NCI-H1048 (cell line): ENCODE measurements at regions not wholly inside any gene's neighbourhood (a gene's known extent, or its start where the extent isn't known, plus 50 kb on each side); places are given as distances from the start of the nearest gene placed in this dataset.

Experiments used
- DNase-seq: peaks from one replicate; lab custom pipeline; 2025; lab: John Stamatoyannopoulos, UW

GRCh38 chr7:12080006-12080405 lies 131.1 kb upstream of the TMEM106B start:
- no peak for DNase-seq

DNA sequence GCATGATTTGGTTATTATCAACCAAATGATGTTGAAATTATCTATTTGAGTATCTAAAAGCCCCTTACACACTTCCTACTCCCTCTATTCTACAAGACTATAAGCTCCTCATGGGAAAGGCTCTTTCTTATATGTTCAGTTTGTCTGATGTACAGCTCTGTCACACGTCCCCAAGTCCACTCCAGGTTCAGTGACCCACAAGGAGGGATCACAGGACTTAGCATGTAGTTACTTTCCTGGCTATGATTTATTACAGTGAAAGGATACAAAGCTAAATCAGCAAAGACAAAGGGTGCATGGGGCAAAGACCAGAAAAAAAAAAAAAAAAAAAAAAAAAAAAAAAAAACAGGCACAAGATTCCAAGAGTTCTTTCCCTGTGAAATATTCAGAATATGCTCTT lies 125.6 kb upstream of the TMEM106B start:
- DNase-seq = no peak

- no peak for DNase-seq
Measured at GRCh38 chr7:12089951-12090756, 120.9 kb upstream of the TMEM106B start.

DNA sequence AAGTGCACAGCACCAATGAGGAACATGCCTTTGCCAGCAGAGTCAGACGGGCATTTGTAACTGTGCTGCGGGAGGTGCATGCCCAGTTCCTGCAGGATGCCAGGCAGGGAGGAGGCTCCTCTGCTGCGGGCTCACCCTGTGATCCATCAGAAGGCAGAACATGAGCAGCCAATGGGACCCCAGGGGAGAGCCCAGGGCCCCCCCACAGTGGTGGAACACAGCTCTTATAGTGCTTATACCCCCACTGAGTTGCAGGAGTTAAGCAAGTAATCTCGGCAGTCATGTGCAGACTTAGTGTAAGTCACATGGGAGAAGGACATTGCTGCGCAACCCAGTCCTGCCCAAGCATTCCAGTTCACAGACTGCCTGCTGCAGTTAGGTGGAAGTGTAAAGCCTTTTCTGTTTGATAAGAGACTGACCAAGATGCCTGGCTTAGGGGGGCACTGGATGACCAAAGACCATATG lies 120.3 kb upstream of the TMEM106B start:
- DNase-seq = no peak

DNA sequence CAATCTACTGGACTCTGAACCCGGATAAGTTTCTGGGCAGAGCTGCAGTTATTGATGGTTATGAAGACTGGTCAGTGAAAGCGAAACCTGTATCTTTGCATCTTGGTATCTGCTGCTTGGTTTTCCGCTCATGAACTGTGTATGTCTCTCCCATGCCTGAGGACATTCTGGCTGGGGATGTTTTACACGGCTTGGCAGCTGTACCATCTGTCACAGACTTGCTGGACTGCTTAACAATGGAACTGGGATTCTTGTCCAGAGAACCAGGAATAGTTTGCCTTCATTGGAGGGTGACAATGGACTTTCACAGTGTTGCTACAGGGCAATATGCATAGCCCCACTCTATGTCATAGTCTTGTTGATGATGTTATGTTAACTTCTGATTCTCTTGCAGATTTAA lies 119.9 kb upstream of the TMEM106B start:
- DNase-seq = no peak

DNA sequence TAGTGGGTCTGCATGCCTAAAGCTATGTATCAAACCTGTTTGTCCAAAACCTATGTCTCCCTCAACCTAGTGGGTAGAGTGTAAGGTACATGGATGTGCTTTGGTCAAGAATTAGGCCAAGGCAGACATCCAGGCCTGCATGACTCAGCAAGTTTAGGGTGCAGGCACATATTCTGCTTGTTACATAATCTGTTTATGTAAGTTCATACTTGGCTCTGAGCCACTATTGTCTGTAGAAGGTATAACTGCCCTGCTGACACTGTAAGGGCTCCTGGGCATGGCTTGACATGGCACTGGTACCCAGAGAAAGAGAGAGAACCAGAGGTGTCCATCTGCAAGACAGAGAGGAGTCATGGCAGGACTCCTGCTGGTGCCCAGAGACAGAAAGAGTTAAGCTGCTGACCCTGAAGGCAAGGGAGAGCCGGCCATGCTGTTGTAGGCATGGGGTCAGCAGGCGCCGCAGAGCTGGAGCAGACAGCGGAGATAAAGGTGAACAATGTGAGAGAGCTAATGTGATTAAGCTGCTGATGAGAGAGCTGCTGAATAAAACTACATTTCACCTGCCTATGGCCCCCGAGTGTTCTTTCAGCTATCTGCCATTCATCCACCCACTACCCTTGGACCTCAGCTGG lies 118.5 kb upstream of the TMEM106B start:
- no peak for DNase-seq

- DNase-seq = no peak
Measured at GRCh38 chr7:12093365-12093764, 117.7 kb upstream of the TMEM106B start.

DNA sequence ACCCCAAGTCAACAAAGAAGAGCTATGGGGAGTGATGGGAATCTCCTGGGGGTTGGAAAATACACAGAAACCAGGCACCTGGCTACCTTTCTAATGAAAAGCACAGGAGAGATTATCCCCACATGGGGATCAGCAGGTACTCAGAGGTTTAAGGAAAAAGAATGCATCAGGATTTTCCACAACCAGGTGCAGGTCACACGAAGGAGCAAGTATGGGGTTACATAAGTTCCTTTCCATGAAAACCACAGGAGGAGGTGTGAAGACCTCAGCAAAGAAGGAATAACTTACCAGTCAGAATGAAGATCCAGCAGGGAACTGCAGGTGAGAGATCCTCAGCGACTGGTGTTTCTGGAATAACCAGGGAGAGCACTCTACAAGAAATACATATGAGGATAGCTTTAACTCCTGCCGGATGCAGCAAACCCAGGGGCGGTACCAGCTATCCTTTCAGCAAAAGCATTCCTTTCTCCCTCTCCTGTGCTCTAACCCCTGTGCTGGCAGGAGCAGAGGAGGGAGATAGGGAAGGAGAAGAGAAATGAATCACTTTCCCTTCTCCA lies 116.7 kb upstream of the TMEM106B start:
- no peak for DNase-seq

- no peak for DNase-seq
Measured at GRCh38 chr7:12102126-12102525, 109.0 kb upstream of the TMEM106B start.

DNA sequence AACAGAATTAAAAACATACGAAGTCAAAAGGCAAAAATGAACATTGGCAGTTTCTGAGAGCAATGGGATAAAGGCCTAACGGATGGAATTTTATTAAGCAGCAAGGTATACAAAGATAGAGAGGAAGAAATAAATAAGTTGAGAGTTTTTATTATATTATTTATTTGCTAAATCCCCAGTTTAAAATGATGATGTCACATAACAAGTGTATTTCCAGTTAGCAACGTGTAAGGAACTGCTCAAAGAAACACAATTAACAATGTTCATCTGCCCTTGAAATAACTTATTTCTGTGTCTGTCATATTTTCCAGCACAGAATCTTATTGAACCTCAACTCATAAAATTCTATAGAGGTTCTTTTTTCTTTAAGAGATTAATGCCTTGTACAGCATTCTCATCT lies 108.6 kb upstream of the TMEM106B start:
- DNase-seq = no peak

DNA sequence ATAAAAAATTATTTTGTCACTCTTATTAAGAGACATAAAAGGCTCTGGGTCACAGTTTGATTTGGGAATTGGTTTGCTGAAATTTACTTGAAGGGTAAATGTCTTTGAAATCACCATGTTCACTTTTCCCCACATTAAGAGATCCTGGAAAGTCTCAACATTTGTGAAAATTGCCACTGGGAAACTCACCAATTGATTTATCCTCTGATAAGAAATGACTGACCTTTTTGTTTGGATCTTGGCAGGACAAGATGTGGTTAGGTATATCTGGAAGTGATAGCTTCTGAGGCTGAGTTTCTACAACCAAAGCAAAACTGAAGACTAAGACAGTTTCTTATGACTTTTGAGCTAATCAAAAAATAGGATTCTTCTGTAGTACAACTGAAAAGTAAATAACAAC lies 107.1 kb upstream of the TMEM106B start:
- DNase-seq = no peak

GRCh38 chr7:12107381-12107780 lies 103.7 kb upstream of the TMEM106B start:
- no peak for DNase-seq

GRCh38 chr7:12107841-12108254 lies 103.2 kb upstream of the TMEM106B start:
- DNase-seq = no peak

DNA sequence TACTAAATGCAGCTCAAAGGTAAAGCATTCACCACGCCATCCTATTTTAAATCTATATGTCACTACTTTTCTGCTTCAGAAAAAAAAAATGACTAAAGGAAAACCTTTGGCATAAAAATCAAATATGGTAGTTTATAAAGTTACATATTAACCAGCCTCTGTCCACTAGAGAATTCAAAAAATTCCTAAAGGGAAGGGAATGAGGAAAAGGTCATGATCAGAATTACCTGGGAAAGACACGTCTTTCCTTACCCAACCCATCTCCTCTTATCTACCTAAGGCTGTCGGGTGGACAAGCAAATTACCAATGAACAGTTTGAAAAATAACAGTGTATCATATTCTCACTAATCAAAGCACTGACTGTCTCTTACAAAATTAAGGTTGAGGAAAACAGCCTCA lies 100.7 kb upstream of the TMEM106B start:
- no peak for DNase-seq

DNA sequence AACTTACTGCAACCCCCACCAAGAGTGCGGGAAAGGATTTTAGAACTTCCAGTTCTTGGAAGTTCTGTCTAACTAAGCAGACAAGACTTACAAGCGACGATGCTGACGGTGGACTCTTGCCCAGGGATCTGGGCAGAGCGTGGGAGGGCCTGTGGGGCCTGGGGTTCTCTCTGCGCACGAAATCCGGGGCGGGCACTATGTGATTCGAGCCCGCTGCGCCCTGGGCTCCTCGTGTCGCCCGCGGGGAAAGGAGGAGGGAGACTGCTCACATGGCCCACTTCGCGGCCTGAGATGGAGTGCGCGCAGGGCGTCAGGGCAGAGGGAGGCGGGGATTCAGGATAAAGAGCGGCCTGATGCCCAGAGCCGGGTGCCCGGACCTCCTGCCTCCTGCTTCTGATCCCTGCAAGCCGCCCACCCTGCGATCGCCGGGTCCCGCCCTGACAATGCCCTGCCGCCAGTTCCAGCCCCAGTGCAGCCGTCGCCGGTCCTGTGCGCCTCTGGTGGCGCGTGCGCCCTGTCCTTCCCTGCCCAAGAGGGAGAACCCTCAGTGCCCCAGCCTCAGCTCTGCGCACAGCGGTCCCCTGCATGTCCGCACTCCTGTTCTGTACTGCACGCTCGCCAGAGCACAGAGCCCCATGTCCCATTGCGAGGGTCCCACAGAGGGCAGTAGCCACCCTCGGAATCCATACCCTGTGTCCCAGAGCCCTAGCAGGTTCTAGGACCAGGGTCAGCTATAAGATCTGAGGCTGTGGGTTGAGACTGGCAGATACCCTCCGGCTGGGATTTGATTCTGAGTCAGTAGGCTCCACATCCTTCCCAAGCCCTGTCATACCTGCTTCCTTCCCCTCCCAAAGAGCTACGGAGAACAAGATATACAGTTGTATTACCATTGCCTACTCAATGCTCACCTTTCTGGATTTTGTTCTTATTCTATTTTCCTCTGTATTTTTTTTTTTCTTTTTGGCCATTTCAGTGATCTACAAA lies 99.4 kb upstream of the TMEM106B start:
- no peak for DNase-seq

- DNase-seq = no peak
Measured at GRCh38 chr7:12117170-12117569, 93.9 kb upstream of the TMEM106B start.

DNA sequence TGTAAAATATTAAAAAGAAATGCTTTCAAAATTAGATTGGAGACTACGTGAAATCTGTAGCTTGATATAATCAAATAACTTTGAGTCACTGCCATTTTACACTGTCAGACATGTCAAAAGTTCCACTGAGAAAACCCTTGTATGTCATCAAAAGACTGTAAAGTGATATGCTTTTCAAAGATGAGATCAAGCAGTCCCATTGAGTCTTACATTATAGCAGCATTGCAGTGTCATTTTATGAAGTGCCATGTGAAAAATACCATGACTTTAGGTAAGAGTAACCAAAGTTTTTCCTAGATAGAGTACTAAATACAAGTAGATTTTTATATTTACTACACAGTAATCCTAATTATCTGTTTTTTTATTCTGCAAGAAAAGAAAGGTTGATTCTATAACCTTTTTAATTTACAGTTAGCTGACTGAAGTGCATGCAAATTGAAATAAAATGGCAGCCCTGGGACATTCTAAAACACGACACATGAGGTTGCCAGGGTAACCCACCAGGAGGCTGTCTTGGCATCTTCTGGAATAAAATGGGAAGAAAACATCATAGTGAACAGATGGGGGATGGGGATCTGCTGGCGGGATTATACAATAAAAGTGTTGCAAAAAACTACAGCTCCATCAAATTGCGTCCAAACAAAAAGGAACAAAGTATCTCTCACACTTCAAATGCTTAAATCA lies 91.3 kb upstream of the TMEM106B start:
- no peak for DNase-seq

GRCh38 chr7:12120632-12121031 lies 90.5 kb upstream of the TMEM106B start:
- DNase-seq = no peak

DNA sequence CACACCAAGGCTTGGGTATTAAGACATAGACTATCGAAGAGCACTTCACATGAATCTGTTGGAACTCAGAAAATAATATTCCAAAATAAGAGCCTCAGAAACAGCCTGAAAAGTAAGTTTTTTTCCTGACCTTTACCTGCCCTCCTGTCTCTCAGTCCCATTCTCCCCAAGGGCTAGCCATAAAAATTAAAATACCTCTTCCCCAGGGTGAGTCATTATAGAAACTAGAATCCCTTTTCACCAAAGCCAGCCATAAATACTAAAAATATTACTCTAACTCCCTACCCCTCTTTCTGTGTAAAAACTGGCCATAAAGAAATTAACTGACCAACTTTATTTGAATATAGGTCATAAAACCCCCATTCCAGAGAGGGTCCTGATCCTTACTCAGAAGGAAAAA lies 87.9 kb upstream of the TMEM106B start:
- no peak for DNase-seq

- DNase-seq = no peak
Measured at GRCh38 chr7:12124028-12124427, 87.1 kb upstream of the TMEM106B start.

DNA sequence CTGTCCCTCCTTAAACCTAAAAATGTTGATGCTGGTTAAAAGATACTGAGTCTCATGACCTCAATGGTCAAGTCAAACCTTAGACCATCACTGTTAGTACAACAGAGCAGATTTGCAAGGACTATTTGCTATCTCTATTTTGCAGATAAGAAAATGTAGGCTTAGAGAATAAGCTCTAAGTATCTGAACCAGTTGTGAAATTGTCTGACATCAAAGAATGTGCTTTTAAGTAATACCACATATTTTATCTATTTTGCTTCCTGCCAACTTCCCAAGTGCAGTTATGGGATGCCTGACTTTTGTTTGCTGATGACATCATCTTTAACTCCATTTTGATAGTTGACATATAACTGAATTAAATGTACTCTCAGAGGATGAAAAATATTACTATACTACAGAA lies 83.6 kb upstream of the TMEM106B start:
- no peak for DNase-seq

GRCh38 chr7:12130609-12131008 lies 80.5 kb upstream of the TMEM106B start:
- no peak for DNase-seq
